ENCODE measurements at regions not wholly inside any gene's neighbourhood (a gene's known extent, or its start where the extent isn't known, plus 50 kb on each side); places are given as distances from the start of the nearest gene placed in this dataset.

- no peak for TF ChIP-seq FOXJ3 (CRISPR knock-in tag; IDR thresholded peaks at IDR 0.05)
- no peak for TF ChIP-seq FOSL2 (IDR thresholded peaks at IDR 0.05; ENCODE audit: borderline replicate concordance, low read depth)
- TF ChIP-seq RXRA (IDR thresholded peaks at IDR 0.05; ENCODE audit: borderline replicate concordance, low read depth), result no peak
- TF ChIP-seq TEAD4 (IDR thresholded peaks at IDR 0.05; ENCODE audit: borderline replicate concordance, insufficient read depth), result no peak
- TF ChIP-seq EZH2phosphoT487 (IDR thresholded peaks at IDR 0.05; ENCODE audit: borderline replicate concordance, low read depth), result no peak
- no peak for TF ChIP-seq CTCF (IDR thresholded peaks at IDR 0.05)
- no peak for TF ChIP-seq GABPA (IDR thresholded peaks at IDR 0.05; ENCODE audit: low read depth)
- no peak for TF ChIP-seq MAX (IDR thresholded peaks at IDR 0.05; ENCODE audit: low read depth)
- Histone ChIP-seq H3K4me1 (ENCODE audit: control insufficient read depth in 1 of 2, insufficient read depth in 2 of 2, low read depth in 1 of 2, low read length in 1 of 2) (no peaks in the 10 kb centered on the region), H3K27ac (ENCODE audit: low read depth in 2 of 2, low read length in 1 of 2) (no peak overlapping the region), H3K36me3 (replicated peaks in 1 of 2; ENCODE audit: control insufficient read depth in 1 of 2, insufficient read depth in 2 of 2, low read length in 1 of 2) (no peaks in the 10 kb centered on the region), H3K27me3 (ENCODE audit: insufficient read depth) (no peaks in the 10 kb centered on the region), H3F3A (replicated peaks; ENCODE audit: insufficient read depth) (no peaks in the 10 kb centered on the region), H3K4me3 (ENCODE audit: low read depth in 2 of 2, low read length in 1 of 2) (no peak overlapping the region), H3K9ac (no peak overlapping the region), H3K4me2 (no peak overlapping the region), H4K20me1 (ENCODE audit: insufficient read depth) (no peaks in the 10 kb centered on the region), H3K9me3 (no peaks in the 10 kb centered on the region), H3K9me2 (no peaks in the 10 kb centered on the region), H2AFZ (ENCODE audit: low read depth) (no peak overlapping the region), H3K79me2 (ENCODE audit: insufficient read depth) (no peaks in the 10 kb centered on the region)
- DNase-seq, result no peak
- CTCF ChIA-PET, result no interaction called here
- POLR2A ChIA-PET, result no interaction called here
- 0% methylated on average over 2 of the region's 2 CpGs for WGBS (ENCODE audit: low lambda C conversion rate)
These were observed 288.9 kb downstream of the ZBBX start for GRCh38 chr3:167091226-167091625.

GRCh38 chr3:167084545-167084944 is 295.6 kb downstream of the ZBBX start:
- no peak overlapping the region for H2AFZ ChIP-seq (ENCODE audit: low read depth)
- no peaks in the 10 kb centered on the region for H3K9me3 ChIP-seq
- ChIA-PET POLR2A (no interaction called here), CTCF (interaction anchor here (1.3 kb wide), 1 partner anchor 182 kb away, joined by 3 read pairs; no protein-coding TSS in a partner anchor)
- H3K9ac ChIP-seq, result no peak overlapping the region
- no peaks in the 10 kb centered on the region; the same call in 1 of the 2 replicates for H3K27me3 ChIP-seq (ENCODE audit: insufficient read depth)
- no peaks in the 10 kb centered on the region for H4K20me1 ChIP-seq (ENCODE audit: insufficient read depth)
- TF ChIP-seq TCF12 (IDR thresholded peaks at IDR 0.05) (no peak), EP300 (IDR thresholded peaks at IDR 0.05; ENCODE audit: borderline replicate concordance in 1 of 2, low read depth in 1 of 2, low read length in 1 of 2) (no peak), MEF2A (IDR thresholded peaks at IDR 0.05; ENCODE audit: borderline replicate concordance, low read depth) (no peak), CHD2 (IDR thresholded peaks at IDR 0.05; ENCODE audit: low read length, partially characterized antibody) (no peak), FOXJ3 (CRISPR knock-in tag; IDR thresholded peaks at IDR 0.05) (no peak), FOXM1 (IDR thresholded peaks at IDR 0.05; ENCODE audit: low read depth) (no peak), REST (IDR thresholded peaks at IDR 0.05; ENCODE audit: low read depth, low read length) (no peak), POLR2AphosphoS5 (IDR thresholded peaks at IDR 0.05; ENCODE audit: low read depth, low read length) (no peak)
- no peak for DNase-seq
- no peaks in the 10 kb centered on the region for H3K79me2 ChIP-seq (ENCODE audit: insufficient read depth)
- H3K4me3 ChIP-seq (ENCODE audit: low read depth in 2 of 2, low read length in 1 of 2), result no peak overlapping the region
- WGBS (ENCODE audit: low lambda C conversion rate), result 5% methylated on average over 2 of the region's 2 CpGs
- H3F3A ChIP-seq (replicated peaks; ENCODE audit: insufficient read depth), result no peaks in the 10 kb centered on the region
- no peaks in the 10 kb centered on the region for H3K36me3 ChIP-seq (replicated peaks in 1 of 2; ENCODE audit: control insufficient read depth in 1 of 2, insufficient read depth in 2 of 2, low read length in 1 of 2)
- H3K9me2 ChIP-seq, result no peaks in the 10 kb centered on the region
- H3K4me1 ChIP-seq (ENCODE audit: control insufficient read depth in 1 of 2, insufficient read depth in 2 of 2, low read depth in 1 of 2, low read length in 1 of 2), result no peaks in the 10 kb centered on the region
- H3K27ac ChIP-seq (ENCODE audit: low read depth in 2 of 2, low read length in 1 of 2), result no peak overlapping the region
- H3K4me2 ChIP-seq, result no peak overlapping the region
